H1 (cell line): ENCODE measurements at regions not wholly inside any gene's neighbourhood (a gene's known extent, or its start where the extent isn't known, plus 50 kb on each side); places are given as distances from the start of the nearest gene placed in this dataset.

Experiments
- CTCF ChIA-PET: fragments of 300-600 bp; sonication (Branson Sonifier 250); formaldehyde crosslinking; loops from one replicate; lab custom pipeline; 2021; ENCODE audit not compliant: partially characterized antibody; lab: Charles Lee
- POLR2A ChIA-PET: fragments of 300-600 bp; sonication (Branson Sonifier 250); formaldehyde crosslinking; loops from one replicate; lab custom pipeline; 2021; ENCODE audit warnings: inconsistent platforms; ENCODE audit not compliant: partially characterized antibody; lab: Charles Lee
- DNase-seq, 2 experiments: peaks; one replicate each; pipeline versions ENCODE4 v3.0.0 to v3.0.0-alpha.2; 2010 to 2022; ENCODE audit warnings: low spot score in 2 of 2, low read depth in 1 of 2, mixed read lengths in 1 of 2
- FAIRE-seq: peaks from 2 replicates; lab custom pipeline; 2011; peaks lifted over from hg19 to GRCh38; lab: Jason Lieb, UNC
- H2AFZ ChIP-seq: 2 replicates; pipeline ENCODE4 v1.8.1; 2012; ENCODE audit warnings: low read length, inconsistent platforms
- H2AK5ac ChIP-seq: 2 replicates; pipeline ENCODE4 v1.6.1; 2013; ENCODE audit warnings: low read depth, low read length
- H2BK120ac ChIP-seq: replicated peaks from 2 replicates; pipeline ENCODE3; 2013; ENCODE audit warnings: low read depth, low read length, inconsistent platforms
- H2BK12ac ChIP-seq: 2 replicates; pipeline ENCODE4 v1.6.1; 2013; ENCODE audit warnings: low read depth, low read length
- H2BK15ac ChIP-seq: 2 replicates; pipeline ENCODE4 v1.6.1; 2013; ENCODE audit warnings: low read length
- H2BK20ac ChIP-seq: 2 replicates; pipeline ENCODE4 v1.6.1; 2013; ENCODE audit warnings: low read length
- H2BK5ac ChIP-seq: 2 replicates; pipeline ENCODE4 v1.6.1; 2013; ENCODE audit warnings: low read depth, low read length
- H3K14ac ChIP-seq: 2 replicates; pipeline ENCODE4 v1.6.1; 2013; ENCODE audit warnings: inconsistent platforms; ENCODE audit not compliant: insufficient read length
- H3K18ac ChIP-seq: 2 replicates; pipeline ENCODE4 v1.6.1; 2013; ENCODE audit warnings: low read length; ENCODE audit errors: extremely low read depth
- H3K23ac ChIP-seq: 2 replicates; pipeline ENCODE4 v1.6.1; 2013; ENCODE audit warnings: inconsistent platforms; ENCODE audit not compliant: insufficient read length
- H3K23me2 ChIP-seq: 2 replicates; pipeline ENCODE4 v1.6.1; 2013; ENCODE audit warnings: low read depth, low read length
- H3K27ac ChIP-seq: 2 replicates; pipeline ENCODE4 v1.6.1; 2011; ENCODE audit warnings: low read depth, low read length, inconsistent platforms
- H3K27me3 ChIP-seq, 4 experiments: replicated peaks in 1 of 4; 1 replicate in 1 of 4; 2 replicates in 3 of 4; pipeline versions ENCODE4 v1.6.1 to v1.8.1; 2011 to 2013; ENCODE audit warnings: low read length in 3 of 4, mild to moderate bottlenecking in 3 of 4, inconsistent platforms in 2 of 4, mixed read lengths in 2 of 4, moderate library complexity in 1 of 4; ENCODE audit not compliant: control insufficient read depth in 3 of 4, insufficient read depth in 3 of 4; ENCODE audit errors: extremely low read depth in 1 of 4
- H3K36me3 ChIP-seq, 4 experiments: 2 replicates each; pipeline versions ENCODE4 v1.6.1 to v1.8.1; 2011 to 2013; ENCODE audit warnings: mild to moderate bottlenecking in 4 of 4, low read length in 3 of 4, moderate library complexity in 2 of 4, control low read depth in 1 of 4, inconsistent platforms in 1 of 4; ENCODE audit not compliant: insufficient read depth in 4 of 4, control insufficient read depth in 2 of 4
- H3K4ac ChIP-seq: replicated peaks from 2 replicates; pipeline ENCODE3; 2013; ENCODE audit warnings: low read length, low read depth, mixed read lengths, inconsistent platforms; ENCODE audit not compliant: insufficient read length
- H3K4me1 ChIP-seq, 4 experiments: replicated peaks in 1 of 4; 1 replicate in 1 of 4; 2 replicates in 3 of 4; pipeline versions ENCODE4 v1.6.1 to v1.8.1; 2011 to 2013; ENCODE audit warnings: low read length in 3 of 4, inconsistent platforms in 2 of 4, mixed read lengths in 1 of 4; ENCODE audit not compliant: insufficient read depth in 4 of 4, control insufficient read depth in 3 of 4
- H3K4me2 ChIP-seq, 2 experiments: 2 replicates each; pipeline versions ENCODE4 v1.6.1 to v1.8.1; 2011 to 2013; ENCODE audit warnings: low read depth in 2 of 2, low read length in 2 of 2, control low read depth in 1 of 2, inconsistent platforms in 1 of 2, mild to moderate bottlenecking in 1 of 2; ENCODE audit not compliant: insufficient read depth in 1 of 2
- H3K4me3 ChIP-seq, 4 experiments: fragments of 200-600, 300-600 bp in 1 of 4; sonication (generic), shearing (Covaris generic), sonication (Bioruptor Twin) in 1 of 4; 2 replicates each; pipeline versions ENCODE4 v1.5.1 to v1.8.1; 2011 to 2016; ENCODE audit warnings: low read length in 4 of 4, low read depth in 3 of 4, control low read depth in 2 of 4, inconsistent platforms in 2 of 4, mild to moderate bottlenecking in 2 of 4, mixed read lengths in 1 of 4, moderate library complexity in 1 of 4; ENCODE audit not compliant: insufficient read depth in 2 of 4; ENCODE audit errors: extremely low read depth in 1 of 4
- H3K56ac ChIP-seq: replicated peaks from 2 replicates; pipeline ENCODE3; 2013; ENCODE audit warnings: low read depth, mild to moderate bottlenecking, mixed read lengths, low read length, inconsistent platforms; ENCODE audit not compliant: insufficient read length
- H3K79me1 ChIP-seq: 2 replicates; pipeline ENCODE4 v1.6.1; 2013; ENCODE audit warnings: low read depth, low read length, control low read depth
- H3K79me2 ChIP-seq, 2 experiments: 2 replicates each; pipeline versions ENCODE4 v1.6.1 to v1.8.1; 2012 to 2013; ENCODE audit warnings: low read length in 2 of 2, mild to moderate bottlenecking in 2 of 2, inconsistent platforms in 1 of 2; ENCODE audit not compliant: insufficient read depth in 2 of 2, control insufficient read depth in 1 of 2
- H3K9ac ChIP-seq, 4 experiments: replicated peaks in 1 of 4; 1 replicate in 1 of 4; 2 replicates in 3 of 4; pipeline versions ENCODE4 v1.6.1 to v1.8.1; 2011 to 2013; ENCODE audit warnings: low read depth in 3 of 4, low read length in 3 of 4, control low read depth in 2 of 4, mild to moderate bottlenecking in 2 of 4, moderate library complexity in 2 of 4, inconsistent platforms in 1 of 4; ENCODE audit errors: extremely low read depth in 1 of 4
- H3K9me3 ChIP-seq, 2 experiments: 2 replicates each; pipeline versions ENCODE4 v1.6.1 to v1.8.1; 2012 to 2013; ENCODE audit warnings: mild to moderate bottlenecking in 2 of 2, moderate library complexity in 2 of 2, control low read depth in 1 of 2, inconsistent platforms in 1 of 2, low read depth in 1 of 2, low read length in 1 of 2, mixed read lengths in 1 of 2; ENCODE audit not compliant: insufficient read depth in 2 of 2
- H4K20me1 ChIP-seq, 2 experiments: replicated peaks in 1 of 2; 2 replicates each; pipeline versions ENCODE3 to v1.8.1; 2011 to 2013; ENCODE audit warnings: inconsistent platforms in 2 of 2, low read length in 2 of 2, mild to moderate bottlenecking in 1 of 2; ENCODE audit not compliant: insufficient read depth in 2 of 2, control insufficient read depth in 1 of 2
- H4K5ac ChIP-seq: 2 replicates; pipeline ENCODE4 v1.6.1; 2013; ENCODE audit warnings: low read length, low read depth, mixed read lengths, inconsistent platforms; ENCODE audit not compliant: insufficient read length
- H4K8ac ChIP-seq: 2 replicates; pipeline ENCODE4 v1.8.0; 2013; ENCODE audit warnings: mild to moderate bottlenecking, moderate library complexity, low read length, inconsistent platforms; ENCODE audit not compliant: insufficient read depth; ENCODE audit errors: extremely low read depth
- H4K91ac ChIP-seq: replicated peaks from 2 replicates; pipeline ENCODE3; 2013; ENCODE audit warnings: low read length, mixed read lengths, inconsistent platforms; ENCODE audit not compliant: insufficient read length
- EGR1 ChIP-seq: IDR thresholded peaks from 2 replicates; pipeline ENCODE4 v1.6.1; 2011; ENCODE audit warnings: low read depth, low read length, borderline replicate concordance
- EP300 ChIP-seq, 2 experiments: IDR thresholded peaks; 1 replicate in 1 of 2; 2 replicates in 1 of 2; pipeline ENCODE4 v1.6.1; 2011 to 2012; ENCODE audit warnings: low read depth in 2 of 2, low read length in 2 of 2, mild to moderate bottlenecking in 2 of 2, borderline replicate concordance in 1 of 2, inconsistent platforms in 1 of 2, moderate library complexity in 1 of 2
- NANOG ChIP-seq: IDR thresholded peaks from 2 replicates; pipeline ENCODE4 v1.6.1; 2011; ENCODE audit warnings: low read length, low read depth, mild to moderate bottlenecking, inconsistent platforms; ENCODE audit not compliant: insufficient read depth, poor library complexity, severe bottlenecking
- POU5F1 ChIP-seq: IDR thresholded peaks from 2 replicates; pipeline ENCODE4 v1.6.1; 2011; ENCODE audit warnings: low read depth, mild to moderate bottlenecking, low read length, moderate library complexity
- RXRA ChIP-seq: IDR thresholded peaks from 2 replicates; pipeline ENCODE4 v1.6.1; 2011; ENCODE audit warnings: low read depth, mild to moderate bottlenecking, low read length, moderate library complexity; ENCODE audit not compliant: insufficient read depth
- SIRT6 ChIP-seq: IDR thresholded peaks from one replicate; pipeline ENCODE4 v1.7.1; 2012; ENCODE audit warnings: low read length, inconsistent platforms
- SP1 ChIP-seq: IDR thresholded peaks from 2 replicates; pipeline ENCODE4 v1.6.1; 2011; ENCODE audit warnings: low read depth, low read length
- SP2 ChIP-seq: IDR thresholded peaks from 2 replicates; pipeline ENCODE4 v1.6.1; 2012; ENCODE audit warnings: mild to moderate bottlenecking, low read length, inconsistent platforms
- TCF12 ChIP-seq: IDR thresholded peaks from 2 replicates; pipeline ENCODE4 v1.6.1; 2011; ENCODE audit warnings: low read depth, mild to moderate bottlenecking, low read length
- USF2 ChIP-seq: IDR thresholded peaks from 2 replicates; pipeline ENCODE4 v1.6.1; 2011; ENCODE audit warnings: low read length, improper control_type of control experiment
- WGBS, 2 experiments: shearing (Covaris generic) in 1 of 2; methylation state at CpG; one replicate each; pipeline versions ENCODE4 v1.1.6 to v1.1.7; 2013 to 2015; ENCODE audit warnings: low lambda C conversion rate in 2 of 2, mixed read lengths in 2 of 2, inconsistent platforms in 1 of 2, low coverage in 1 of 2, missing lambda C conversion rate in 1 of 2; ENCODE audit not compliant: insufficient replicate concordance in 2 of 2, insufficient coverage in 1 of 2, insufficient read length in 1 of 2; ENCODE audit errors: extremely low coverage in 1 of 2, missing lambda C conversion rate in 1 of 2; 5-methylcytosine and 5-hydroxymethylcytosine counted together

- no peak overlapping the region for H2BK15ac ChIP-seq
- H3K79me1 ChIP-seq = no peaks in the 10 kb centered on the region
- 94% methylated on average over 7 of the region's 7 CpGs; no CpG with 5 or more reads in 1 of the 2 experiments for WGBS, 2 experiments
- no peaks in the 10 kb centered on the region for H3K9me3 ChIP-seq
- H2BK12ac ChIP-seq = no peak overlapping the region
- no peak overlapping the region for H3K4me2 ChIP-seq
- no peak overlapping the region for H3K18ac ChIP-seq
- no peak overlapping the region for H2AFZ ChIP-seq
- H3K23me2 ChIP-seq = no peaks in the 10 kb centered on the region
- no peak overlapping the region for H2BK120ac ChIP-seq
- H3K4ac ChIP-seq = no peak overlapping the region
- FAIRE-seq (no peak), DNase-seq (no peak)
- H3K79me2 ChIP-seq = no peaks in the 10 kb centered on the region
- H3K4me3 ChIP-seq = no peak overlapping the region
- no peaks in the 10 kb centered on the region for H4K20me1 ChIP-seq
- no peaks in the 10 kb centered on the region for H3K27me3 ChIP-seq
- H2BK5ac ChIP-seq = no peak overlapping the region
- no peak overlapping the region for H3K27ac ChIP-seq
- no peak overlapping the region for H4K8ac ChIP-seq
- POLR2A ChIA-PET = no interaction called here
- CTCF ChIA-PET = interaction anchor here (0.6 to 3.2 kb wide), 3 partner anchors 46 to 127 kb away, joined by 3 to 20 read pairs (median 6); no protein-coding TSS in a partner anchor
- no peak overlapping the region for H4K5ac ChIP-seq
- no peak overlapping the region for H2AK5ac ChIP-seq
- no peak overlapping the region for H2BK20ac ChIP-seq
- no peak overlapping the region for H3K23ac ChIP-seq
- no peak overlapping the region for H3K14ac ChIP-seq
- TF ChIP-seq NANOG = no peak
- TF ChIP-seq EGR1 = no peak
- no peak for TF ChIP-seq TCF12
- TF ChIP-seq RXRA = no peak
- TF ChIP-seq SP2 = no peak
- no peak for TF ChIP-seq USF2
- TF ChIP-seq SP1 = no peak
- TF ChIP-seq EP300 (IDR thresholded peaks at IDR 0.05; ENCODE audit: borderline replicate concordance in 1 of 2, low read depth in 2 of 2, low read length in 2 of 2) = no peak
- TF ChIP-seq SIRT6 = no peak
- TF ChIP-seq POU5F1 = no peak
- TF ChIP-seq, all 59 proteins: peak for 0
- H3K56ac ChIP-seq = no peak overlapping the region
- H3K36me3 ChIP-seq = no peaks in the 10 kb centered on the region
- H4K91ac ChIP-seq = no peak overlapping the region
- H3K9ac ChIP-seq = no peak overlapping the region
- H3K4me1 ChIP-seq = no peaks in the 10 kb centered on the region
Measured at GRCh38 chr15:81812456-81812855, 233.4 kb downstream of the MEX3B start.
